ENCODE measurements at regions not wholly inside any gene's neighbourhood (a gene's known extent, or its start where the extent isn't known, plus 50 kb on each side); places are given as distances from the start of the nearest gene placed in this dataset.

- TF ChIP-seq POLR2A (IDR thresholded peaks at IDR 0.05) (no peak), CTCF (IDR thresholded peaks at IDR 0.05 in 4 of 5, conservative IDR thresholded peaks at IDR 0.05 in 1 of 5) (no peak)
Observed at GRCh38 chr16:6708576-6709215, 623.9 kb upstream of the RBFOX1 start.
